SIG-M5 treated with dmso at 0.1 percent for 504 hours (cell line): ENCODE measurements at regions not wholly inside any gene's neighbourhood (a gene's known extent, or its start where the extent isn't known, plus 50 kb on each side); places are given as distances from the start of the nearest gene placed in this dataset.
"Not testable (repeated sequence)": the region's sequence is repeated elsewhere in the genome, so short reads cannot be mapped to it uniquely, and the experiment has no call there.

Source experiments
- DNase-seq: peaks from one replicate; lab custom pipeline; 2025; ENCODE audit not compliant: unreplicated experiment; lab: John Stamatoyannopoulos, UW

- no peak for DNase-seq
Observed at GRCh38 chr17:27049104-27049784, 244.7 kb upstream of the WSB1 start.

GRCh38 chr17:27065588-27065987 lies 228.3 kb upstream of the WSB1 start:
- DNase-seq, result no peak

GRCh38 chr17:27066315-27066714 lies 227.6 kb upstream of the WSB1 start:
- DNase-seq, result no peak

GRCh38 chr17:27069842-27070508 lies 223.9 kb upstream of the WSB1 start:
- DNase-seq, result no peak

GRCh38 chr17:27070836-27071235 lies 223.1 kb upstream of the WSB1 start:
- DNase-seq, result no peak

GRCh38 chr17:27072885-27073284 lies 221.0 kb upstream of the WSB1 start:
- no peak for DNase-seq

- DNase-seq, result no peak
Observed at GRCh38 chr17:27076814-27077213, 217.1 kb upstream of the WSB1 start.

GRCh38 chr17:27078296-27078695 lies 215.6 kb upstream of the WSB1 start:
- no peak for DNase-seq

- no peak for DNase-seq
Observed at GRCh38 chr17:27079660-27080059, 214.3 kb upstream of the WSB1 start.

- no peak for DNase-seq
Observed at GRCh38 chr17:27081002-27081638, 212.8 kb upstream of the WSB1 start.

- no peak for DNase-seq
Observed at GRCh38 chr17:27082023-27082774, 211.7 kb upstream of the WSB1 start.

- no peak for DNase-seq
Observed at GRCh38 chr17:27082775-27083154, 211.1 kb upstream of the WSB1 start.

- no peak for DNase-seq
Observed at GRCh38 chr17:27083408-27084185, 210.3 kb upstream of the WSB1 start.

- DNase-seq, result no peak
Observed at GRCh38 chr17:27085517-27085916, 208.4 kb upstream of the WSB1 start.

- DNase-seq, result no peak
Observed at GRCh38 chr17:27086526-27086925, 207.4 kb upstream of the WSB1 start.

- DNase-seq, result no peak
Observed at GRCh38 chr17:27087935-27088766, 205.8 kb upstream of the WSB1 start.

GRCh38 chr17:27088767-27089078 lies 205.2 kb upstream of the WSB1 start:
- DNase-seq, result no peak

GRCh38 chr17:27089079-27089928 lies 204.6 kb upstream of the WSB1 start:
- DNase-seq, result not testable (repeated sequence)

- DNase-seq, result no peak
Observed at GRCh38 chr17:27089929-27090247, 204.0 kb upstream of the WSB1 start.
